ENCODE measurements at regions not wholly inside any gene's neighbourhood (a gene's known extent, or its start where the extent isn't known, plus 50 kb on each side); places are given as distances from the start of the nearest gene placed in this dataset.

DNA sequence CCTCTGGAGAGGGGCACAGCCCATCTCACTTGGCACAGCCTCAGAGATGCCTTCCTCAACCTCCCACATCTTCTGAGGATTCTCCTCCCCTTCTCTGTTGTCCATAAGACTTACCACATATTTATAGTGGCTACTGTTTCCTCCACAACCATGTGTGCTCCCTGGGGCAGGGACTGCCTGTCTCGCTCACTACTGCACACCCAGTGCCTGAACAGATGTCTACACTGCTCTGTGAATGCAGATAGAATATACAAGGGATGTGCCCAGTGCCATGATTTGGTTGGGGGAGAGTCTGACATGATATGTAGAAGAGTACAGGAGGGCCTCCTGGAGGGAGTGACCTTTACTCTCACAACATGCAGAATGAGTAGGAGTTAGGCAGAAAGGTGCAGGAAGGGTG is 67.3 kb upstream of the ANO1 start:
- TF ChIP-seq, protein P1, sequence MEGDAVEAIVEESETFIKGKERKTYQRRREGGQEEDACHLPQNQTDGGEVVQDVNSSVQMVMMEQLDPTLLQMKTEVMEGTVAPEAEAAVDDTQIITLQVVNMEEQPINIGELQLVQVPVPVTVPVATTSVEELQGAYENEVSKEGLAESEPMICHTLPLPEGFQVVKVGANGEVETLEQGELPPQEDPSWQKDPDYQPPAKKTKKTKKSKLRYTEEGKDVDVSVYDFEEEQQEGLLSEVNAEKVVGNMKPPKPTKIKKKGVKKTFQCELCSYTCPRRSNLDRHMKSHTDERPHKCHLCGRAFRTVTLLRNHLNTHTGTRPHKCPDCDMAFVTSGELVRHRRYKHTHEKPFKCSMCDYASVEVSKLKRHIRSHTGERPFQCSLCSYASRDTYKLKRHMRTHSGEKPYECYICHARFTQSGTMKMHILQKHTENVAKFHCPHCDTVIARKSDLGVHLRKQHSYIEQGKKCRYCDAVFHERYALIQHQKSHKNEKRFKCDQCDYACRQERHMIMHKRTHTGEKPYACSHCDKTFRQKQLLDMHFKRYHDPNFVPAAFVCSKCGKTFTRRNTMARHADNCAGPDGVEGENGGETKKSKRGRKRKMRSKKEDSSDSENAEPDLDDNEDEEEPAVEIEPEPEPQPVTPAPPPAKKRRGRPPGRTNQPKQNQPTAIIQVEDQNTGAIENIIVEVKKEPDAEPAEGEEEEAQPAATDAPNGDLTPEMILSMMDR (conservative IDR thresholded peaks at IDR 0.05; ENCODE audit: low read length): no peak
- TF ChIP-seq EZH2phosphoT487 (IDR thresholded peaks at IDR 0.05; ENCODE audit: borderline replicate concordance): no peak
